ENCODE measurements at regions not wholly inside any gene's neighbourhood (a gene's known extent, or its start where the extent isn't known, plus 50 kb on each side); places are given as distances from the start of the nearest gene placed in this dataset.
"Not testable (repeated sequence)": the region's sequence is repeated elsewhere in the genome, so short reads cannot be mapped to it uniquely, and the experiment has no call there.

DNA sequence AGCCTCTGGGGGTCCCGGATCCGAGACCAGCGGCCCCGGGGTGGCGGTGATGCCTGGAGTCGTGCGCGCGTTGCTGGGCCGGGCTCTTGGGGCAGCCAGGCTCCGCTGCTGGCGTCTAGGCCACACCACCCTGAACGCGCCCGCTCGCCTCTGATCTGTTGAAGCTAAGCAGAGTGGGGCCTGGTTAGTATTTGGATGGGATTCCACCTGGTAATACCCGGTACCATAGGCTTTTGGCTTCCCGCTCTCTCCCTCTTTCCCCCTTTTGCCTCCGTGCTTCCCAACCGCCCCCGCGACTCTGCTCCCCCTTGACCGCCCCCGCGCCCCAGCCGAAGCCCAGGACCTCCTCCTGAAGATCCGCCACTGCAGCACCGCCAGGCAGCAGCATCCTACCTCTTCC is 1383.5 kb upstream of the DEFB115 start:
- ATAC-seq: peak; percentile 13
- no peak for TF ChIP-seq POU6F1 (CRISPR knock-in tag; IDR thresholded peaks at IDR 0.05; ENCODE audit: borderline replicate concordance, low read depth)
- no peak for TF ChIP-seq OSR1 (CRISPR knock-in tag; IDR thresholded peaks at IDR 0.05)
- TF ChIP-seq ESRRG (CRISPR knock-in tag; IDR thresholded peaks at IDR 0.05): no peak
- no peak for TF ChIP-seq ARNTL (CRISPR knock-in tag; IDR thresholded peaks at IDR 0.05; ENCODE audit: borderline replicate concordance, low read depth)
- no peak for TF ChIP-seq CSRNP3 (CRISPR knock-in tag; IDR thresholded peaks at IDR 0.05)
- TF ChIP-seq SNAI2 (CRISPR knock-in tag; IDR thresholded peaks at IDR 0.05): no peak
- TF ChIP-seq ISL1 (CRISPR knock-in tag; IDR thresholded peaks at IDR 0.05): no peak
- TF ChIP-seq ZNF565 (CRISPR knock-in tag; conservative IDR thresholded peaks at IDR 0.05; ENCODE audit: low read depth): no peak
- TF ChIP-seq ZNF8 (CRISPR knock-in tag; IDR thresholded peaks at IDR 0.05): no peak
- TF ChIP-seq PATZ1 (CRISPR knock-in tag; IDR thresholded peaks at IDR 0.05; ENCODE audit: borderline replicate concordance): no peak
- no peak for TF ChIP-seq RARB (CRISPR knock-in tag; IDR thresholded peaks at IDR 0.05)
- TF ChIP-seq ZFP30 (CRISPR knock-in tag; IDR thresholded peaks at IDR 0.05): no peak
- TF ChIP-seq TOX (CRISPR knock-in tag; IDR thresholded peaks at IDR 0.05; ENCODE audit: borderline replicate concordance): no peak
- no peak for TF ChIP-seq BACH2 (CRISPR knock-in tag; IDR thresholded peaks at IDR 0.05; ENCODE audit: borderline replicate concordance)
- no peak for TF ChIP-seq ZNF70 (CRISPR knock-in tag; IDR thresholded peaks at IDR 0.05)
- TF ChIP-seq TSHZ2 (CRISPR knock-in tag; IDR thresholded peaks at IDR 0.05): no peak
- no peak for TF ChIP-seq TCF4 (CRISPR knock-in tag; IDR thresholded peaks at IDR 0.05; ENCODE audit: borderline replicate concordance)
- TF ChIP-seq CREB5 (CRISPR knock-in tag; IDR thresholded peaks at IDR 0.05; ENCODE audit: low read depth): no peak
- no peak for TF ChIP-seq ZFP3 (CRISPR knock-in tag; IDR thresholded peaks at IDR 0.05)
- TF ChIP-seq ZC3H10 (CRISPR knock-in tag; IDR thresholded peaks at IDR 0.05): no peak

GRCh38 chr20:29874476-29875202 is 1382.8 kb upstream of the DEFB115 start:
- TF ChIP-seq TCF4 (CRISPR knock-in tag; IDR thresholded peaks at IDR 0.05; ENCODE audit: borderline replicate concordance) (no peak), RARB (CRISPR knock-in tag; IDR thresholded peaks at IDR 0.05) (no peak), TOX (CRISPR knock-in tag; IDR thresholded peaks at IDR 0.05; ENCODE audit: borderline replicate concordance) (no peak), ZFP30 (CRISPR knock-in tag; IDR thresholded peaks at IDR 0.05) (no peak), PPARA (CRISPR knock-in tag; IDR thresholded peaks at IDR 0.05; ENCODE audit: borderline replicate concordance) (no peak), CSRNP3 (CRISPR knock-in tag; IDR thresholded peaks at IDR 0.05) (no peak), TSHZ2 (CRISPR knock-in tag; IDR thresholded peaks at IDR 0.05) (no peak), OSR1 (CRISPR knock-in tag; IDR thresholded peaks at IDR 0.05) (no peak), ZNF70 (CRISPR knock-in tag; IDR thresholded peaks at IDR 0.05) (no peak), ZNF565 (CRISPR knock-in tag; conservative IDR thresholded peaks at IDR 0.05; ENCODE audit: low read depth) (no peak), ESRRG (CRISPR knock-in tag; IDR thresholded peaks at IDR 0.05) (no peak)
- no peak for ATAC-seq

DNA sequence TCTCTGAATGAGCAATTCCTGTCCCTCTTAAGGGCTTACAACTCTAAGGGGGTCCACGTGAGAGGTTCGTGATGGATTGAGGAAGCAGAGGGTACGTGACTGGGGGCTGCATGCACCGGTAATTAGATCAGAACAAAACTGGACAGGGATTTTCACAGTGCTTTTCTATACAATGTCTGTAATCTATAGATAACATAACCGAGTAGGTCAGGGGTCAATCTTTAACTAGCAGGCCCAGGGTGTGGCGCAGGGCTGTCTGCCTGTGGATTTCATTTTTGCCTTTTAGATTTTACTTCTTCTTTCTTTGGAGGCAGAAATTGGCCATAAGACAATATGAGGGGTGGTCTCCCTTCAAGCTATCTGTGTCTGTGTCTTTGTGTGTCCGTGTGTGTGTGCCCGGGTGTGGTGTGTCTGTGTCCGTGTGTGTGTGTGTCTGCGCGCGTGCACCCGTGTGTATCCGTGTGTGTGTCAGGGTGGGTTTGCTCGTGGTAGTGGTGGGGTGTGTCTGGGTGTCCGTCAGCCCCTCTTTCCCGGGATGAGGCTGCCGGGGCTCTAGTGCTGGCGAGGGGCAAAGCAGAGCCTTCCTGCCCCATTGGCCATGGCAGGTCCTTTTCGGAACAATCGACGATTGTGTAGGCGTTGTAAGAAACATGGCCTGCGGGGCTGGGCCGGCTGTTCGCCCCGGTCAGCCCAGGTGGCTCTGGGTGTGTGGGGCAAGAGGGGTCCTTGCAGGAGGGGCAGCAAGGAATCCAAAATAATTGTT is 1382.0 kb upstream of the DEFB115 start:
- not testable (repeated sequence) for ATAC-seq

Data from SK-N-SH treated with all-trans-retinoic acid at 6 μM for 48 hours (cell line).